ENCODE measurements at regions not wholly inside any gene's neighbourhood (a gene's known extent, or its start where the extent isn't known, plus 50 kb on each side); places are given as distances from the start of the nearest gene placed in this dataset.

- DNase-seq = no peak
Measured at GRCh38 chr12:98222135-98222534, 293.3 kb upstream of the TMPO start.

- no peak for DNase-seq
Measured at GRCh38 chr12:98224584-98225221, 290.7 kb upstream of the TMPO start.

GRCh38 chr12:98227162-98227561, 288.2 kb upstream of the TMPO start:
- no peak for DNase-seq

- no peak for DNase-seq
Measured at GRCh38 chr12:98228683-98229539, 286.5 kb upstream of the TMPO start.

GRCh38 chr12:98229540-98229924, 285.9 kb upstream of the TMPO start:
- no peak for DNase-seq

GRCh38 chr12:98232753-98233390, 282.5 kb upstream of the TMPO start:
- DNase-seq = no peak

GRCh38 chr12:98235301-98235700, 280.1 kb upstream of the TMPO start:
- DNase-seq = no peak

GRCh38 chr12:98238515-98239130, 276.8 kb upstream of the TMPO start:
- no peak for DNase-seq

GRCh38 chr12:98243190-98243589, 272.2 kb upstream of the TMPO start:
- DNase-seq = no peak

GRCh38 chr12:98244136-98244535, 271.3 kb upstream of the TMPO start:
- no peak for DNase-seq

GRCh38 chr12:98253207-98254037, 262.0 kb upstream of the TMPO start:
- DNase-seq = no peak

GRCh38 chr12:98256830-98257229, 258.6 kb upstream of the TMPO start:
- DNase-seq = no peak

- DNase-seq = no peak
Measured at GRCh38 chr12:98259693-98260092, 255.7 kb upstream of the TMPO start.

GRCh38 chr12:98260276-98260675, 255.1 kb upstream of the TMPO start:
- DNase-seq = no peak

- no peak for DNase-seq
Measured at GRCh38 chr12:98262902-98263301, 252.5 kb upstream of the TMPO start.

GRCh38 chr12:98274430-98275130, 240.8 kb upstream of the TMPO start:
- no peak for DNase-seq

- no peak for DNase-seq
Measured at GRCh38 chr12:98275131-98275475, 240.3 kb upstream of the TMPO start.

GRCh38 chr12:98280152-98280551, 235.2 kb upstream of the TMPO start:
- DNase-seq = no peak

GRCh38 chr12:98280621-98281020, 234.8 kb upstream of the TMPO start:
- DNase-seq = no peak

- no peak for DNase-seq
Measured at GRCh38 chr12:98291828-98292227, 223.6 kb upstream of the TMPO start.

GRCh38 chr12:98294051-98294805, 221.2 kb upstream of the TMPO start:
- no peak for DNase-seq

Data from GF-D8 (cell line).